Chondrocyte (in vitro differentiated cells): ENCODE measurements at regions not wholly inside any gene's neighbourhood (a gene's known extent, or its start where the extent isn't known, plus 50 kb on each side); places are given as distances from the start of the nearest gene placed in this dataset.

Experiments used
- DNase-seq: peaks from one replicate; pipeline ENCODE4 v3.0.0; 2021; ENCODE audit warnings: mixed read lengths, low spot score
- H3K27ac Mint-ChIP-seq: one replicate; pipeline ENCODE4 v1.8.0; 2021; ENCODE audit warnings: mild to moderate bottlenecking, moderate library complexity, mixed read lengths; ENCODE audit not compliant: unreplicated experiment
- H3K27me3 Mint-ChIP-seq: 2 replicates; pipeline ENCODE4 v1.8.0; 2021; ENCODE audit warnings: low read depth, mixed read lengths
- H3K36me3 Mint-ChIP-seq: 2 replicates; pipeline ENCODE4 v1.8.0; 2021; ENCODE audit warnings: low read depth, mixed read lengths
- H3K4me1 Mint-ChIP-seq: 2 replicates; pipeline ENCODE4 v1.8.0; 2021; ENCODE audit warnings: low read depth, mild to moderate bottlenecking, mixed read lengths
- H3K4me3 Mint-ChIP-seq: one replicate; pipeline ENCODE4 v1.8.0; 2021; ENCODE audit warnings: mild to moderate bottlenecking, moderate library complexity, mixed read lengths; ENCODE audit not compliant: unreplicated experiment
- H3K9me3 Mint-ChIP-seq: 2 replicates; pipeline ENCODE4 v1.8.0; 2021; ENCODE audit warnings: low read depth, mixed read lengths
- TF ChIP-seq, protein P1 (sequence below): fragments of 200-600 bp; sonication (generic); IDR thresholded peaks from 2 replicates; pipeline ENCODE4 v1.5.0; 2021; ENCODE audit warnings: antibody characterized with exemption, mild to moderate bottlenecking, moderate library complexity

DNA sequence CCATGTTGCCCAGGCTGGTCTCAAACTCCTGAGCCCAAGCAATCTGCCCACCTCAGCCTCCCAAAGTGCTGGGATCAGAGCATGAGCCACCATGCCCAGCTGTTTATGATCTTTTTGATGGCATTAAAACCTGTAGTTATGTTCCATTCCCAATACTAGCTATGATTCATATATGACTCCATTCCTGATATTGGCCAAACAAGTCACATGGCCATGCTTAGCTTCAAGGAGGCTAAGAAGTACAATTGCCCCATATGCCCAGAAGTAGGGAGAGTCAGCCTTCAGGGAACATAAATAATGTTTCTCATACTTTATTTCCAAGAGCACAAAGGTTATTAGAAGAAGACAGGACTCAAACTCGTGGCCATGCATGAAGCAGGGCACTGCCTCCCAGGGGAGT is 132.4 kb upstream of the RAB6C start:
- TF ChIP-seq, protein P1, sequence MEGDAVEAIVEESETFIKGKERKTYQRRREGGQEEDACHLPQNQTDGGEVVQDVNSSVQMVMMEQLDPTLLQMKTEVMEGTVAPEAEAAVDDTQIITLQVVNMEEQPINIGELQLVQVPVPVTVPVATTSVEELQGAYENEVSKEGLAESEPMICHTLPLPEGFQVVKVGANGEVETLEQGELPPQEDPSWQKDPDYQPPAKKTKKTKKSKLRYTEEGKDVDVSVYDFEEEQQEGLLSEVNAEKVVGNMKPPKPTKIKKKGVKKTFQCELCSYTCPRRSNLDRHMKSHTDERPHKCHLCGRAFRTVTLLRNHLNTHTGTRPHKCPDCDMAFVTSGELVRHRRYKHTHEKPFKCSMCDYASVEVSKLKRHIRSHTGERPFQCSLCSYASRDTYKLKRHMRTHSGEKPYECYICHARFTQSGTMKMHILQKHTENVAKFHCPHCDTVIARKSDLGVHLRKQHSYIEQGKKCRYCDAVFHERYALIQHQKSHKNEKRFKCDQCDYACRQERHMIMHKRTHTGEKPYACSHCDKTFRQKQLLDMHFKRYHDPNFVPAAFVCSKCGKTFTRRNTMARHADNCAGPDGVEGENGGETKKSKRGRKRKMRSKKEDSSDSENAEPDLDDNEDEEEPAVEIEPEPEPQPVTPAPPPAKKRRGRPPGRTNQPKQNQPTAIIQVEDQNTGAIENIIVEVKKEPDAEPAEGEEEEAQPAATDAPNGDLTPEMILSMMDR = no peak
- no peaks in the 10 kb centered on the region for H3K36me3 Mint-ChIP-seq
- peaks cover 30% of the 10 kb centered on the region for H3K27me3 Mint-ChIP-seq

DNA sequence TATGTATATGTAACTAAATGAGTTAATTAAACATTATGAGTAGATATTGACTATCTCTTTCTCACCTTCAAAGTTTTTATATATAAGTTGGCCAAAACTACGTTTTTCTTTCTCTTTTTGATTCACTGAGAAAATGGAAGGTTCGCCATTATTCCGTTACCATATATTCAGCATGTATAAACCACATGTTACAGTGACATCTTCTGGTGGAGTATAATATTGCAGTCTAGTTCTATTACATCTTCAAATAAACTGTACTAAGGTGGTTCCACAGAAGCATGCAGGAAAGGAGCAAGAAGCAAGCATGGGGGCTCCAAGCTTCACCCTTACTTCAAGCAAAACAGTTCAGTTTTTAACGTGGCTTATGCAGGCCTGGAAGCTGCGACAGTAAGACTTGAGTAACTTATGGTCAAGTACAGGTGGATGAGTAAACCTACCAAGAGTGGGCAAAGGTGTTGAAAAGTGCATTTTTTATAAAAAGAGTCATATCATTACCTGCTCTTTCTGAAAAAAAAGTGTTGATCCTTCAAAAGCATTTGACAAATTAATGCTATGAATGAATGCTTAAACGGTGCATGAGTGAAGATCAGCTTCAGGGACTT is 129.8 kb upstream of the RAB6C start:
- Mint-ChIP-seq H3K27ac (no peak overlapping the region), H3K4me1 (no peaks in the 10 kb centered on the region), H3K36me3 (no peaks in the 10 kb centered on the region), H3K4me3 (no peak overlapping the region), H3K9me3 (no peaks in the 10 kb centered on the region), H3K27me3 (peaks cover 28% of the 10 kb centered on the region)
- TF ChIP-seq, protein P1 = peak; percentile 86
- DNase-seq = no peak

More for the DNA sequence above, 132.4 kb upstream of the RAB6C start:
- DNase-seq = no peak
- Mint-ChIP-seq H3K27ac (no peak overlapping the region), H3K4me3 (no peak overlapping the region), H3K9me3 (peaks cover 5% of the 10 kb centered on the region), H3K4me1 (no peaks in the 10 kb centered on the region)

DNA sequence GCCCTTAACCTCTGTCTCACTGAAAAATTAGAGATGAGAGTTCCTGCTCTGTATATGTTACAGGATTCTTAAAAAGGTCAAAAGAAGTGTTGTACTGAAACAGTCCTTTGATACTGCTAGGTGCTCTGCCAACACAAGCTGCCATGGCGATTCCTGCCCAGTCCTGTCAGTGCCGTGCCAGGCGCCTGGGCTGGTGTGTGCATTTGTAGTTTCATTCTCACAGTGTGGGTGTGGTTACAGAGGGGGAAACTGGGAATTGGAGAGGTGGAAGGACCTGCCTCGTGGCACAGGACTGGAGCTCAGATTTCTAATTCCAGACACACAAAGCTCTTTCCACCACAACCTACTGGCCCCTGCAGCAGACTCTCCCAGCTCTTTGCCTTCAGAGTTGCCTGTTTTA is 122.3 kb upstream of the RAB6C start:
- H3K36me3 Mint-ChIP-seq = peaks cover 1% of the 10 kb centered on the region
- peaks cover 33% of the 10 kb centered on the region for H3K27me3 Mint-ChIP-seq
- TF ChIP-seq, protein P1 = no peak
- H3K9me3 Mint-ChIP-seq = peaks cover 12% of the 10 kb centered on the region
- no peak overlapping the region for H3K27ac Mint-ChIP-seq
- H3K4me3 Mint-ChIP-seq = no peak overlapping the region
- H3K4me1 Mint-ChIP-seq = no peaks in the 10 kb centered on the region
- no peak for DNase-seq

DNA sequence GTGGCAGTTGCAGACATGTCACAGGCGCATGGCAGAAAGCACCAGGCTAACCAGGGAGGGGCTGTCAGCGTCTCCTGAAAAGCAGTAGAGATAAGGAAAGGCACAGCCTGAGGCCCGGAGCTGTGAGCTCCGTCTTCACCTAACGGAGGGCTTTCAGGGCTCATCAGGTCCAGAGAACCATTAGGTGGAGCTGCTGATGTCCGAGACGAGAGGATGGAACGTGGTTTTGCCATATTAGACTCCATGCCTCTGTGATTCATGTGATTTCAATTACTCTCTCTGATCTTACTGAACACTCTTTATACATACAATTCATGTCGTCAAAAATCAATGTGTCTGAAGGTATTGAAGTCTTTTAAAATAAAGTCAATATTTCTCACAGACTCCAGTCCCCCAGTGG is 120.3 kb upstream of the RAB6C start:
- H3K36me3 Mint-ChIP-seq = peaks cover 1% of the 10 kb centered on the region
- no peaks in the 10 kb centered on the region for H3K4me1 Mint-ChIP-seq
- H3K9me3 Mint-ChIP-seq = peaks cover 12% of the 10 kb centered on the region
- DNase-seq = no peak
- H3K27me3 Mint-ChIP-seq = peaks cover 33% of the 10 kb centered on the region
- H3K27ac Mint-ChIP-seq = no peak overlapping the region
- TF ChIP-seq, protein P1 = no peak
- H3K4me3 Mint-ChIP-seq = no peak overlapping the region

DNA sequence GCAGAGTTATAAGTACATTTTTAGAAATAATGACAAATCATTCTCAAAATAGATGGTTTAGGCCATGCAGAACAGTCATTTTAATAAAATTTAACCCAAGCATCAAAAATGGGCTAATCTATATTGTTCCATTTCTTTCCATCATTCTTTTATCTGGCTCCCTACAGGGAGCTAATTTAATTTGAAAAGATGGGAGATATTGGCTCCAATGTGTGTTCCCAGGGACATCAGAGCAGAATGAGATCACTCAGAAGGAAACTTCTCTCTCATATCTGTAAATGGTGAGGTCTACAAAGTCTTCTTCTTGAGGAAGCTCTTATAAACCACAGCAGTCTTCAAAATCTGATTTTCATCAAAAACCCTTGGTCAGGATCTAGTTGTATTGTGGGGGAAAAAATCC is 119.4 kb upstream of the RAB6C start:
- H3K4me3 Mint-ChIP-seq = no peak overlapping the region
- DNase-seq = no peak
- H3K36me3 Mint-ChIP-seq = peaks cover 1% of the 10 kb centered on the region
- H3K27me3 Mint-ChIP-seq = peaks cover 29% of the 10 kb centered on the region
- H3K9me3 Mint-ChIP-seq = peaks cover 12% of the 10 kb centered on the region
- H3K4me1 Mint-ChIP-seq = no peaks in the 10 kb centered on the region
- TF ChIP-seq, protein P1 = no peak
- H3K27ac Mint-ChIP-seq = no peak overlapping the region
